GM23338 (cell line): ENCODE measurements at regions not wholly inside any gene's neighbourhood (a gene's known extent, or its start where the extent isn't known, plus 50 kb on each side); places are given as distances from the start of the nearest gene placed in this dataset.

Experiments used
- ATAC-seq: fragments of 200-7000 bp; cut with Tn5 transposase; 3 replicates; pipeline ENCODE4 v1.9.1; 2020
- DNase-seq: peaks from one replicate; pipeline ENCODE4 v3.0.0-alpha.2; 2015; ENCODE audit warnings: low spot score
- H2AFZ ChIP-seq: fragments of 200-600 bp; sonication (generic); 2 replicates; pipeline ENCODE4 v1.8.0; 2016; ENCODE audit warnings: antibody characterized with exemption, mild to moderate bottlenecking, moderate library complexity
- H3F3A ChIP-seq: fragments of 200-600 bp; sonication (generic); replicated peaks from 2 replicates; pipeline ENCODE4 v1.8.0; 2017; ENCODE audit warnings: antibody characterized with exemption, mixed run types, low read depth
- H3K27ac ChIP-seq: fragments of 200-600 bp; sonication (generic); 2 replicates; pipeline ENCODE4 v1.6.1; 2016; ENCODE audit warnings: low read depth
- H3K27me3 ChIP-seq: fragments of 200-600 bp; sonication (generic); 2 replicates; pipeline ENCODE4 v1.8.0; 2016; ENCODE audit warnings: mild to moderate bottlenecking, mixed run types, moderate library complexity; ENCODE audit not compliant: insufficient read depth
- H3K36me3 ChIP-seq: fragments of 200-600 bp; sonication (generic); 2 replicates; pipeline ENCODE4 v1.8.0; 2016; ENCODE audit warnings: mild to moderate bottlenecking; ENCODE audit not compliant: insufficient read depth
- H3K4me1 ChIP-seq: fragments of 200-600 bp; sonication (generic); 2 replicates; pipeline ENCODE4 v1.8.0; 2016; ENCODE audit warnings: mild to moderate bottlenecking, moderate library complexity; ENCODE audit not compliant: insufficient read depth
- H3K4me2 ChIP-seq: fragments of 200-600 bp; sonication (generic); 2 replicates; pipeline ENCODE4 v1.7.1; 2017; ENCODE audit warnings: mixed run types
- H3K4me3 ChIP-seq: fragments of 200-600 bp; sonication (generic); 2 replicates; pipeline ENCODE4 v1.6.1; 2016; ENCODE audit warnings: mixed run types
- H3K79me2 ChIP-seq: fragments of 200-600 bp; sonication (generic); replicated peaks from 2 replicates; pipeline ENCODE4 v1.8.0; 2017; ENCODE audit warnings: mild to moderate bottlenecking; ENCODE audit not compliant: insufficient read depth
- H3K9me2 ChIP-seq: fragments of 200-600 bp; sonication (generic); 2 replicates; pipeline ENCODE4 v1.8.0; 2017; ENCODE audit not compliant: insufficient read depth
- H4K20me1 ChIP-seq: fragments of 200-600 bp; sonication (generic); replicated peaks from 2 replicates; pipeline ENCODE4 v1.8.0; 2017; ENCODE audit warnings: mild to moderate bottlenecking; ENCODE audit not compliant: insufficient read depth
- H3K27ac Mint-ChIP-seq: 2 replicates; pipeline ENCODE4 v1.8.0; 2020; ENCODE audit warnings: inconsistent platforms, mild to moderate bottlenecking, moderate library complexity, mixed read lengths
- H3K27me3 Mint-ChIP-seq: 3 replicates; pipeline ENCODE4 v1.8.0; 2022; ENCODE audit warnings: low read depth, mild to moderate bottlenecking, moderate library complexity, mixed read lengths, inconsistent platforms; ENCODE audit not compliant: insufficient read depth, poor library complexity
- H3K36me3 Mint-ChIP-seq: 3 replicates; pipeline ENCODE4 v1.8.0; 2021; ENCODE audit warnings: low read depth, mild to moderate bottlenecking, inconsistent platforms, moderate library complexity, mixed read lengths
- H3K4me1 Mint-ChIP-seq: 3 replicates; pipeline ENCODE4 v1.8.0; 2020; ENCODE audit warnings: mild to moderate bottlenecking, inconsistent platforms, mixed read lengths
- H3K4me3 Mint-ChIP-seq: 3 replicates; pipeline ENCODE4 v1.8.0; 2021; ENCODE audit warnings: moderate library complexity, mild to moderate bottlenecking, inconsistent platforms, mixed read lengths
- H3K9me3 Mint-ChIP-seq: 3 replicates; pipeline ENCODE4 v1.8.0; 2020; ENCODE audit warnings: moderate library complexity, mild to moderate bottlenecking, inconsistent platforms, mixed read lengths
- CTCF ChIP-seq, 2 experiments: fragments of 200-600 bp in 1 of 2; sonication (generic) in 1 of 2; conservative IDR thresholded peaks; 2 replicates each; pipeline versions ENCODE4 v1.5.1 to v1.6.1; 2016 to 2017; ENCODE audit warnings: antibody characterized with exemption in 2 of 2, low read depth in 2 of 2, mild to moderate bottlenecking in 2 of 2, moderate library complexity in 1 of 2
- EZH2 ChIP-seq: fragments of 200-600 bp; sonication (generic); IDR thresholded peaks from one replicate; pipeline ENCODE4 v1.8.0; 2017; ENCODE audit warnings: antibody characterized with exemption, mild to moderate bottlenecking, low read depth; ENCODE audit not compliant: unreplicated experiment
- EZH2phosphoT487 ChIP-seq: fragments of 200-600 bp; sonication (generic); IDR thresholded peaks from one replicate; pipeline ENCODE4 v1.8.1; 2018; ENCODE audit warnings: antibody characterized with exemption; ENCODE audit not compliant: unreplicated experiment
- NANOG ChIP-seq: IDR thresholded peaks from 2 replicates; pipeline ENCODE4 v1.6.1; 2016; ENCODE audit warnings: antibody characterized with exemption, borderline replicate concordance
- REST ChIP-seq: IDR thresholded peaks from one replicate; pipeline ENCODE4 v1.6.1; 2018; ENCODE audit warnings: antibody characterized with exemption; ENCODE audit not compliant: unreplicated experiment
- STAT1 ChIP-seq: IDR thresholded peaks from one replicate; pipeline ENCODE4 v1.6.1; 2016; ENCODE audit warnings: antibody characterized with exemption; ENCODE audit not compliant: unreplicated experiment
- ZNF114 ChIP-seq: fragments of 250-450 bp; sonication (Bioruptor Pico); IDR thresholded peaks from 2 replicates; pipeline ENCODE4 v1.5.0; 2020; ENCODE audit warnings: mild to moderate bottlenecking, moderate library complexity
- ZNF331 ChIP-seq: fragments of 250-450 bp; sonication (Bioruptor Pico); IDR thresholded peaks from 2 replicates; pipeline ENCODE4 v1.5.0; 2020; ENCODE audit warnings: low read depth, mild to moderate bottlenecking, moderate library complexity
- ZNF462 ChIP-seq: fragments of 250-450 bp; sonication (Bioruptor Pico); IDR thresholded peaks from 2 replicates; pipeline ENCODE4 v1.5.0; 2020; ENCODE audit warnings: mild to moderate bottlenecking, moderate library complexity

- TF ChIP-seq ZNF462 (CRISPR knock-in tag): no peak
- TF ChIP-seq CTCF (conservative IDR thresholded peaks at IDR 0.05; ENCODE audit: low read depth in 2 of 2): no peak
- TF ChIP-seq ZNF331 (CRISPR knock-in tag): no peak
- TF ChIP-seq STAT1: no peak
Observed at GRCh38 chr4:124189545-124189944, 523.0 kb downstream of the ANKRD50 start (continued).

- H2AFZ ChIP-seq: peak overlapping the region; percentile 43; the same call in 1 of the 2 replicates
- peaks cover 3% of the 10 kb centered on the region; the same call in 1 of the 3 replicates for H3K4me1 Mint-ChIP-seq
- ATAC-seq: no peak
- no peaks in the 10 kb centered on the region for H3K27me3 Mint-ChIP-seq
- no peak for TF ChIP-seq REST
- TF ChIP-seq NANOG: no peak
- no peak for TF ChIP-seq EZH2phosphoT487
- TF ChIP-seq ZNF114 (CRISPR knock-in tag): no peak
- no peak for TF ChIP-seq EZH2
- H3K27me3 ChIP-seq: no peaks in the 10 kb centered on the region
- H3K36me3 Mint-ChIP-seq: no peaks in the 10 kb centered on the region
- H3F3A ChIP-seq: no peaks in the 10 kb centered on the region
- H3K4me2 ChIP-seq: no peak overlapping the region
- H4K20me1 ChIP-seq: no peaks in the 10 kb centered on the region
- H3K27ac ChIP-seq: no peak overlapping the region
- peak overlapping the region; percentile 69; the same call in 1 of the 2 replicates for H3K27ac Mint-ChIP-seq
- H3K9me2 ChIP-seq: no peaks in the 10 kb centered on the region
- no peaks in the 10 kb centered on the region for H3K9me3 Mint-ChIP-seq
- no peaks in the 10 kb centered on the region for H3K79me2 ChIP-seq
- H3K4me3 ChIP-seq: no peak overlapping the region
- H3K4me1 ChIP-seq: no peaks in the 10 kb centered on the region
- no peaks in the 10 kb centered on the region for H3K36me3 ChIP-seq
- no peak for DNase-seq
- no peak overlapping the region for H3K4me3 Mint-ChIP-seq
Observed at GRCh38 chr4:124191329-124191728, 521.2 kb downstream of the ANKRD50 start.
